Gastroesophageal sphincter (tissue), 3 donors: ENCODE measurements at regions not wholly inside any gene's neighbourhood (a gene's known extent, or its start where the extent isn't known, plus 50 kb on each side); places are given as distances from the start of the nearest gene placed in this dataset.

Experiments
- CTCF ChIP-seq, 4 experiments: fragments of 200-600 bp in 2 of 4; fragments of 450-650 bp in 2 of 4; sonication (generic) in 1 of 4; IDR thresholded peaks; one replicate each; pipeline ENCODE4 v1.5.1; 2017 to 2019; ENCODE audit warnings: antibody characterized with exemption in 4 of 4, mild to moderate bottlenecking in 2 of 4, moderate library complexity in 2 of 4
- EP300 ChIP-seq: sonication (generic); formaldehyde crosslinking; IDR thresholded peaks from one replicate; pipeline ENCODE4 v1.6.1; 2017; ENCODE audit warnings: antibody characterized with exemption, mild to moderate bottlenecking
- POLR2A ChIP-seq, 2 donors: fragments of 450-650 bp; IDR thresholded peaks; one replicate each; pipeline ENCODE4 v1.6.1; 2017; ENCODE audit warnings: antibody characterized with exemption in 2 of 2, mild to moderate bottlenecking in 2 of 2, moderate library complexity in 1 of 2
- POLR2AphosphoS5 ChIP-seq: sonication (generic); formaldehyde crosslinking; IDR thresholded peaks from one replicate; pipeline ENCODE4 v1.6.1; 2017; ENCODE audit warnings: antibody characterized with exemption

GRCh38 chrX:39327705-39328104, 526.4 kb downstream of the MID1IP1 start:
- TF ChIP-seq CTCF (IDR thresholded peaks at IDR 0.05) = no peak
- no peak for TF ChIP-seq POLR2AphosphoS5
- no peak for TF ChIP-seq POLR2A (IDR thresholded peaks at IDR 0.05)
- no peak for TF ChIP-seq EP300
